HG03280 (cell line): ENCODE measurements at regions not wholly inside any gene's neighbourhood (a gene's known extent, or its start where the extent isn't known, plus 50 kb on each side); places are given as distances from the start of the nearest gene placed in this dataset.
"Not testable (repeated sequence)": the region's sequence is repeated elsewhere in the genome, so short reads cannot be mapped to it uniquely, and the experiment has no call there.

Experiments used
- ATAC-seq: cut with Tn5 transposase; IDR thresholded peaks from one replicate; pipeline ENCODE4 v1.9.1; 2021; ENCODE audit warnings: mild to moderate bottlenecking, moderate library complexity; ENCODE audit not compliant: unreplicated experiment

- ATAC-seq, result no peak
These were observed 162.2 kb upstream of the TNRC6C start for GRCh38 chr17:77796176-77796860.

- ATAC-seq, result no peak
These were observed 160.5 kb upstream of the TNRC6C start for GRCh38 chr17:77798031-77798430.

GRCh38 chr17:77798481-77798880, 160.0 kb upstream of the TNRC6C start:
- ATAC-seq, result no peak

GRCh38 chr17:77800816-77801215, 157.7 kb upstream of the TNRC6C start:
- no peak for ATAC-seq

- ATAC-seq, result no peak
These were observed 156.8 kb upstream of the TNRC6C start for GRCh38 chr17:77801545-77802332.

GRCh38 chr17:77802333-77802615, 156.2 kb upstream of the TNRC6C start:
- no peak for ATAC-seq

GRCh38 chr17:77802811-77803220, 155.7 kb upstream of the TNRC6C start:
- ATAC-seq, result no peak

- no peak for ATAC-seq
These were observed 154.8 kb upstream of the TNRC6C start for GRCh38 chr17:77803726-77804125.

- ATAC-seq, result no peak
These were observed 153.6 kb upstream of the TNRC6C start for GRCh38 chr17:77804796-77805426.

GRCh38 chr17:77805970-77806369, 152.5 kb upstream of the TNRC6C start:
- not testable (repeated sequence) for ATAC-seq

- ATAC-seq, result no peak
These were observed 151.3 kb upstream of the TNRC6C start for GRCh38 chr17:77807051-77807745.

- no peak for ATAC-seq
These were observed 150.6 kb upstream of the TNRC6C start for GRCh38 chr17:77807746-77808441.

- no peak for ATAC-seq
These were observed 149.6 kb upstream of the TNRC6C start for GRCh38 chr17:77808686-77809425.

- no peak for ATAC-seq
These were observed 148.7 kb upstream of the TNRC6C start for GRCh38 chr17:77809814-77810213.

GRCh38 chr17:77810536-77810935, 148.0 kb upstream of the TNRC6C start:
- ATAC-seq, result no peak

GRCh38 chr17:77811521-77811920, 147.0 kb upstream of the TNRC6C start:
- ATAC-seq, result no peak

- ATAC-seq, result no peak
These were observed 144.3 kb upstream of the TNRC6C start for GRCh38 chr17:77814091-77814772.

- ATAC-seq, result no peak
These were observed 143.2 kb upstream of the TNRC6C start for GRCh38 chr17:77815127-77815905.

- ATAC-seq, result no peak
These were observed 140.6 kb upstream of the TNRC6C start for GRCh38 chr17:77817953-77818352.
